Bronchial epithelial cell (primary cell): ENCODE measurements at regions not wholly inside any gene's neighbourhood (a gene's known extent, or its start where the extent isn't known, plus 50 kb on each side); places are given as distances from the start of the nearest gene placed in this dataset.

Experiments used
- DNase-seq: peaks from one replicate; pipeline ENCODE4 v3.0.0-alpha.2; 2010; ENCODE audit warnings: low read depth
- FAIRE-seq: peaks from 2 replicates; lab custom pipeline; 2011; peaks lifted over from hg19 to GRCh38; lab: Jason Lieb, UNC
- H3K27me3 ChIP-seq: 2 replicates; pipeline ENCODE4 v1.5.1; 2011; ENCODE audit warnings: low read length; ENCODE audit not compliant: control insufficient read depth, insufficient read depth
- H3K36me3 ChIP-seq: 2 replicates; pipeline ENCODE4 v1.5.1; 2011; ENCODE audit warnings: low read length; ENCODE audit not compliant: control insufficient read depth, insufficient read depth
- H3K4me3 ChIP-seq: 2 replicates; pipeline ENCODE4 v1.5.1; 2011; ENCODE audit warnings: mild to moderate bottlenecking, low read depth, low read length, control low read depth
- TF ChIP-seq, protein P1 (sequence below): IDR thresholded peaks from 2 replicates; pipeline ENCODE4 v1.5.1; 2011; ENCODE audit warnings: mild to moderate bottlenecking, moderate library complexity, low read length, control low read depth, inconsistent platforms; ENCODE audit not compliant: insufficient read depth, severe bottlenecking

DNA sequence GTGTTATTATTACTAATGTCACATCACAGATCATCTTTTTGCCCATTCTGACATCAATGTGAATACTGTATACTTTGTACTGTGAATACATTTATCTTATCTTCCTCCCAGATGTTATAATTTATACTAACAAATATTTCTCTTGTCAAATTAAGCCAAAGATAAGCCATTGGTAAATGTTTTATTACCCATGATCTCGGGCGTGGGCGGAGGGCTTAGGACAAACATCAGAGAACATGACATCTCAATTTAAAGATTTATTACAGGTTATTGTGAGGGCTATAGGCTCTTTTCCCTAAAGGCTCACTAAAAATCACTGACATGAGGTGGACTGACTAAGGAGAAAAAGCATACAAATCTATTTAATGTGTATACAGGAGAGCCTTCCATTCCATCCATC is 58.2 kb upstream of the DGKB start:
- no peaks in the 10 kb centered on the region for H3K36me3 ChIP-seq
- TF ChIP-seq, protein P1, sequence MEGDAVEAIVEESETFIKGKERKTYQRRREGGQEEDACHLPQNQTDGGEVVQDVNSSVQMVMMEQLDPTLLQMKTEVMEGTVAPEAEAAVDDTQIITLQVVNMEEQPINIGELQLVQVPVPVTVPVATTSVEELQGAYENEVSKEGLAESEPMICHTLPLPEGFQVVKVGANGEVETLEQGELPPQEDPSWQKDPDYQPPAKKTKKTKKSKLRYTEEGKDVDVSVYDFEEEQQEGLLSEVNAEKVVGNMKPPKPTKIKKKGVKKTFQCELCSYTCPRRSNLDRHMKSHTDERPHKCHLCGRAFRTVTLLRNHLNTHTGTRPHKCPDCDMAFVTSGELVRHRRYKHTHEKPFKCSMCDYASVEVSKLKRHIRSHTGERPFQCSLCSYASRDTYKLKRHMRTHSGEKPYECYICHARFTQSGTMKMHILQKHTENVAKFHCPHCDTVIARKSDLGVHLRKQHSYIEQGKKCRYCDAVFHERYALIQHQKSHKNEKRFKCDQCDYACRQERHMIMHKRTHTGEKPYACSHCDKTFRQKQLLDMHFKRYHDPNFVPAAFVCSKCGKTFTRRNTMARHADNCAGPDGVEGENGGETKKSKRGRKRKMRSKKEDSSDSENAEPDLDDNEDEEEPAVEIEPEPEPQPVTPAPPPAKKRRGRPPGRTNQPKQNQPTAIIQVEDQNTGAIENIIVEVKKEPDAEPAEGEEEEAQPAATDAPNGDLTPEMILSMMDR: no peak
- FAIRE-seq (no peak), DNase-seq (no peak)
- no peaks in the 10 kb centered on the region for H3K27me3 ChIP-seq
- H3K4me3 ChIP-seq: no peak overlapping the region

DNA sequence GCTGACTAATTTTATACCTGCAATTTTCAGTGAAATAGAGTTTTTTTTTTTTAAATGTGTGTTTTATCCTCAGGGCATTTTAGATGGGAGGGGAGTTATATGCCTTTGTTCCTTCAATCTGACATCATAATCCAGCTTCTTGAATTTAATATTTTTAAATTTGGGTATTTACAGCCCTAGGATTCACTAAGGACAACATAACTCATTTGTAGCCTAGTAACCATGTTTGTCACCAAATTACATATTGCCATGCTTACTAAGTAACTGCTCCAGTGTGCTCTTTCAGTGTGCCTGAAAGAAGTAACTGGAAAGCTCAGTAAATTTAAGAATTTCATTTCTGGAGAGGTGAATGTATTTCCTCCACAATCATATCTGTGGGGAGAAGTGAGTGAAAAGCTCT is 56.8 kb upstream of the DGKB start:
- TF ChIP-seq, protein P1: no peak
- Histone ChIP-seq H3K36me3 (no peaks in the 10 kb centered on the region), H3K27me3 (no peaks in the 10 kb centered on the region), H3K4me3 (no peak overlapping the region)
- FAIRE-seq: no peak
- DNase-seq: no peak

DNA sequence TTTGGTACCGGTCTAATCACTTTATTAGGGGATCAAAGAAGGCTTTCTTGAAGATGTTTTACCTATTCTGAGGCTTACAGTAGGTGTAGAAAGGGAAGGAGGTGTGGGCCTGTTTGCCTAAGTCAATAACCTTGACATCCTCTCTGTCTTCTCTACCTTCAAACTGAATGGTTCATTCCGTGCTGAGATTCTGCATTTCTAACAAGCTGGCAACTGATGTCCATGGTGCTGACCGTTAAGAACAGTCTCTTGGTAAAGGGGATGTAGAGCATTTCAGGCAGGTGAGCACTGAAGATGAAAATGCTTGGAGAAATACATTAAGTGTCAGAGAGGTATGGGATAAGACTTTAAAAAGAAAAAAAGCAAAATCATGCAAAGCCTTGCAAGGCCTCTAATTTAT is 51.5 kb upstream of the DGKB start:
- no peak for DNase-seq
- FAIRE-seq: no peak
- no peaks in the 10 kb centered on the region for H3K36me3 ChIP-seq
- H3K4me3 ChIP-seq: no peak overlapping the region
- H3K27me3 ChIP-seq: no peaks in the 10 kb centered on the region
- TF ChIP-seq, protein P1: no peak
